GM19467 (cell line): ENCODE measurements at regions not wholly inside any gene's neighbourhood (a gene's known extent, or its start where the extent isn't known, plus 50 kb on each side); places are given as distances from the start of the nearest gene placed in this dataset.
"Not testable (repeated sequence)": the region's sequence is repeated elsewhere in the genome, so short reads cannot be mapped to it uniquely, and the experiment has no call there.

Source experiments
- ATAC-seq: cut with Tn5 transposase; IDR thresholded peaks from one replicate; pipeline ENCODE4 v1.9.1; 2021; ENCODE audit warnings: mild to moderate bottlenecking, moderate library complexity; ENCODE audit not compliant: unreplicated experiment

- ATAC-seq = no peak
Measured at GRCh38 chr7:82501346-82501745, 57.8 kb upstream of the CACNA2D1 start.

- ATAC-seq = not testable (repeated sequence)
Measured at GRCh38 chr7:82499546-82499945, 56.0 kb upstream of the CACNA2D1 start.

GRCh38 chr7:82494420-82494819 is 50.8 kb upstream of the CACNA2D1 start:
- ATAC-seq = no peak
